GM23338 (cell line): ENCODE measurements at regions not wholly inside any gene's neighbourhood (a gene's known extent, or its start where the extent isn't known, plus 50 kb on each side); places are given as distances from the start of the nearest gene placed in this dataset.

Experiments
- ATAC-seq: fragments of 200-7000 bp; cut with Tn5 transposase; 3 replicates; pipeline ENCODE4 v1.9.1; 2020
- DNase-seq: peaks from one replicate; pipeline ENCODE4 v3.0.0-alpha.2; 2015; ENCODE audit warnings: low spot score
- H2AFZ ChIP-seq: fragments of 200-600 bp; sonication (generic); 2 replicates; pipeline ENCODE4 v1.8.0; 2016; ENCODE audit warnings: antibody characterized with exemption, mild to moderate bottlenecking, moderate library complexity
- H3F3A ChIP-seq: fragments of 200-600 bp; sonication (generic); replicated peaks from 2 replicates; pipeline ENCODE4 v1.8.0; 2017; ENCODE audit warnings: antibody characterized with exemption, mixed run types, low read depth
- H3K27ac ChIP-seq: fragments of 200-600 bp; sonication (generic); 2 replicates; pipeline ENCODE4 v1.6.1; 2016; ENCODE audit warnings: low read depth
- H3K27me3 ChIP-seq: fragments of 200-600 bp; sonication (generic); 2 replicates; pipeline ENCODE4 v1.8.0; 2016; ENCODE audit warnings: mild to moderate bottlenecking, mixed run types, moderate library complexity; ENCODE audit not compliant: insufficient read depth
- H3K36me3 ChIP-seq: fragments of 200-600 bp; sonication (generic); 2 replicates; pipeline ENCODE4 v1.8.0; 2016; ENCODE audit warnings: mild to moderate bottlenecking; ENCODE audit not compliant: insufficient read depth
- H3K4me1 ChIP-seq: fragments of 200-600 bp; sonication (generic); 2 replicates; pipeline ENCODE4 v1.8.0; 2016; ENCODE audit warnings: mild to moderate bottlenecking, moderate library complexity; ENCODE audit not compliant: insufficient read depth
- H3K4me2 ChIP-seq: fragments of 200-600 bp; sonication (generic); 2 replicates; pipeline ENCODE4 v1.7.1; 2017; ENCODE audit warnings: mixed run types
- H3K4me3 ChIP-seq: fragments of 200-600 bp; sonication (generic); 2 replicates; pipeline ENCODE4 v1.6.1; 2016; ENCODE audit warnings: mixed run types
- H3K79me2 ChIP-seq: fragments of 200-600 bp; sonication (generic); replicated peaks from 2 replicates; pipeline ENCODE4 v1.8.0; 2017; ENCODE audit warnings: mild to moderate bottlenecking; ENCODE audit not compliant: insufficient read depth
- H3K9me2 ChIP-seq: fragments of 200-600 bp; sonication (generic); 2 replicates; pipeline ENCODE4 v1.8.0; 2017; ENCODE audit not compliant: insufficient read depth
- H4K20me1 ChIP-seq: fragments of 200-600 bp; sonication (generic); replicated peaks from 2 replicates; pipeline ENCODE4 v1.8.0; 2017; ENCODE audit warnings: mild to moderate bottlenecking; ENCODE audit not compliant: insufficient read depth
- H3K27ac Mint-ChIP-seq: 2 replicates; pipeline ENCODE4 v1.8.0; 2020; ENCODE audit warnings: inconsistent platforms, mild to moderate bottlenecking, moderate library complexity, mixed read lengths
- H3K27me3 Mint-ChIP-seq: 3 replicates; pipeline ENCODE4 v1.8.0; 2022; ENCODE audit warnings: low read depth, mild to moderate bottlenecking, moderate library complexity, mixed read lengths, inconsistent platforms; ENCODE audit not compliant: insufficient read depth, poor library complexity
- H3K36me3 Mint-ChIP-seq: 3 replicates; pipeline ENCODE4 v1.8.0; 2021; ENCODE audit warnings: low read depth, mild to moderate bottlenecking, inconsistent platforms, moderate library complexity, mixed read lengths
- H3K4me1 Mint-ChIP-seq: 3 replicates; pipeline ENCODE4 v1.8.0; 2020; ENCODE audit warnings: mild to moderate bottlenecking, inconsistent platforms, mixed read lengths
- H3K4me3 Mint-ChIP-seq: 3 replicates; pipeline ENCODE4 v1.8.0; 2021; ENCODE audit warnings: moderate library complexity, mild to moderate bottlenecking, inconsistent platforms, mixed read lengths
- H3K9me3 Mint-ChIP-seq: 3 replicates; pipeline ENCODE4 v1.8.0; 2020; ENCODE audit warnings: moderate library complexity, mild to moderate bottlenecking, inconsistent platforms, mixed read lengths
- CREB1 ChIP-seq: fragments of 250-450 bp; sonication (Bioruptor Pico); IDR thresholded peaks from 2 replicates; pipeline ENCODE4 v1.5.0; 2020; ENCODE audit warnings: low read depth, mild to moderate bottlenecking, moderate library complexity
- ETS1 ChIP-seq: IDR thresholded peaks from 2 replicates; pipeline ENCODE4 v1.6.1; 2016; ENCODE audit warnings: antibody characterized with exemption
- EZH2 ChIP-seq: fragments of 200-600 bp; sonication (generic); IDR thresholded peaks from one replicate; pipeline ENCODE4 v1.8.0; 2017; ENCODE audit warnings: antibody characterized with exemption, mild to moderate bottlenecking, low read depth; ENCODE audit not compliant: unreplicated experiment
- EZH2phosphoT487 ChIP-seq: fragments of 200-600 bp; sonication (generic); IDR thresholded peaks from one replicate; pipeline ENCODE4 v1.8.1; 2018; ENCODE audit warnings: antibody characterized with exemption; ENCODE audit not compliant: unreplicated experiment
- JUNB ChIP-seq: IDR thresholded peaks from one replicate; pipeline ENCODE4 v1.6.1; 2016; ENCODE audit warnings: antibody characterized with exemption; ENCODE audit not compliant: unreplicated experiment
- NANOG ChIP-seq: IDR thresholded peaks from 2 replicates; pipeline ENCODE4 v1.6.1; 2016; ENCODE audit warnings: antibody characterized with exemption, borderline replicate concordance
- POLR2AphosphoS5 ChIP-seq: IDR thresholded peaks from 2 replicates; pipeline ENCODE4 v1.6.1; 2016; ENCODE audit warnings: antibody characterized with exemption, low read depth
- REST ChIP-seq: IDR thresholded peaks from one replicate; pipeline ENCODE4 v1.6.1; 2018; ENCODE audit warnings: antibody characterized with exemption; ENCODE audit not compliant: unreplicated experiment
- STAT1 ChIP-seq: IDR thresholded peaks from one replicate; pipeline ENCODE4 v1.6.1; 2016; ENCODE audit warnings: antibody characterized with exemption; ENCODE audit not compliant: unreplicated experiment
- ZNF114 ChIP-seq: fragments of 250-450 bp; sonication (Bioruptor Pico); IDR thresholded peaks from 2 replicates; pipeline ENCODE4 v1.5.0; 2020; ENCODE audit warnings: mild to moderate bottlenecking, moderate library complexity
- ZNF331 ChIP-seq: fragments of 250-450 bp; sonication (Bioruptor Pico); IDR thresholded peaks from 2 replicates; pipeline ENCODE4 v1.5.0; 2020; ENCODE audit warnings: low read depth, mild to moderate bottlenecking, moderate library complexity
- TF ChIP-seq, protein P1 (sequence below), 2 experiments: fragments of 200-600 bp in 1 of 2; sonication (generic) in 1 of 2; conservative IDR thresholded peaks; 2 replicates each; pipeline versions ENCODE4 v1.5.1 to v1.6.1; 2016 to 2017; ENCODE audit warnings: antibody characterized with exemption in 2 of 2, low read depth in 2 of 2, mild to moderate bottlenecking in 2 of 2, moderate library complexity in 1 of 2
- TF ChIP-seq, protein P2 (sequence below): fragments of 250-450 bp; sonication (Bioruptor Pico); IDR thresholded peaks from 2 replicates; pipeline ENCODE4 v1.5.0; 2020; ENCODE audit warnings: mild to moderate bottlenecking, moderate library complexity

DNA sequence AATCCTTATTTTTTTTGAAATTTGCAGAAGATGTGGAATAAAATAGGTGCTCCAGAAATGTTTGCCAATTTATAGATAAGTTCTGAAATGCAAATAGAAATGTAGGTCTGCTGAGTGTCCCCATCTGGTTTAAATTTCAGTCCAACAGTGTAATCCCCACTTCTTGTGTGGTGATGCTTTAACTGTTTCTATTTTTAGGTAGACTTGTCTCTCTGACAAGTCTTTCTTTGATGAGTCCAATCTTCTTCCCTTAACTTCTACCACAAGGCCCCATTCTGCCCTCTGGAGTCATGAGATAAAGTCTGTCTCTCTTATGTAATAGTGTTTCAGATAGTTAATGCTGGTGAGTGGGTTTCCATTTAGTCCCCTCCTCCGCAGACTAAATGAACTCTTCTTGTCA, 390.4 kb downstream of the RFC3 start:
- Mint-ChIP-seq H3K4me3 (no peak overlapping the region), H3K9me3 (no peaks in the 10 kb centered on the region; the same call in 2 of the 3 replicates), H3K27me3 (peaks cover 1% of the 10 kb centered on the region), H3K4me1 (no peaks in the 10 kb centered on the region; the same call in 2 of the 3 replicates), H3K36me3 (no peaks in the 10 kb centered on the region; the same call in 2 of the 3 replicates), H3K27ac (no peak overlapping the region)
- Histone ChIP-seq H2AFZ (peak overlapping the region; percentile 25; the same call in 1 of the 2 replicates), H3K4me3 (no peak overlapping the region), H3K4me2 (no peak overlapping the region), H3K27me3 (no peaks in the 10 kb centered on the region), H4K20me1 (no peaks in the 10 kb centered on the region), H3K79me2 (no peaks in the 10 kb centered on the region), H3K4me1 (no peaks in the 10 kb centered on the region), H3F3A (no peaks in the 10 kb centered on the region), H3K36me3 (no peaks in the 10 kb centered on the region), H3K27ac (no peak overlapping the region), H3K9me2 (peaks cover 19% of the 10 kb centered on the region)
- DNase-seq (no peak), ATAC-seq (no peak)
- TF ChIP-seq ETS1 (no peak), EZH2 (no peak), REST (no peak), ZNF114 (CRISPR knock-in tag) (no peak), EZH2phosphoT487 (no peak), POLR2AphosphoS5 (no peak), STAT1 (no peak), JUNB (no peak), ZNF331 (CRISPR knock-in tag) (no peak), NANOG (no peak), CREB1 (CRISPR knock-in tag) (no peak)
- TF ChIP-seq, protein P1, sequence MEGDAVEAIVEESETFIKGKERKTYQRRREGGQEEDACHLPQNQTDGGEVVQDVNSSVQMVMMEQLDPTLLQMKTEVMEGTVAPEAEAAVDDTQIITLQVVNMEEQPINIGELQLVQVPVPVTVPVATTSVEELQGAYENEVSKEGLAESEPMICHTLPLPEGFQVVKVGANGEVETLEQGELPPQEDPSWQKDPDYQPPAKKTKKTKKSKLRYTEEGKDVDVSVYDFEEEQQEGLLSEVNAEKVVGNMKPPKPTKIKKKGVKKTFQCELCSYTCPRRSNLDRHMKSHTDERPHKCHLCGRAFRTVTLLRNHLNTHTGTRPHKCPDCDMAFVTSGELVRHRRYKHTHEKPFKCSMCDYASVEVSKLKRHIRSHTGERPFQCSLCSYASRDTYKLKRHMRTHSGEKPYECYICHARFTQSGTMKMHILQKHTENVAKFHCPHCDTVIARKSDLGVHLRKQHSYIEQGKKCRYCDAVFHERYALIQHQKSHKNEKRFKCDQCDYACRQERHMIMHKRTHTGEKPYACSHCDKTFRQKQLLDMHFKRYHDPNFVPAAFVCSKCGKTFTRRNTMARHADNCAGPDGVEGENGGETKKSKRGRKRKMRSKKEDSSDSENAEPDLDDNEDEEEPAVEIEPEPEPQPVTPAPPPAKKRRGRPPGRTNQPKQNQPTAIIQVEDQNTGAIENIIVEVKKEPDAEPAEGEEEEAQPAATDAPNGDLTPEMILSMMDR (conservative IDR thresholded peaks at IDR 0.05; ENCODE audit: low read depth in 2 of 2), result no peak
- TF ChIP-seq, protein P2, sequence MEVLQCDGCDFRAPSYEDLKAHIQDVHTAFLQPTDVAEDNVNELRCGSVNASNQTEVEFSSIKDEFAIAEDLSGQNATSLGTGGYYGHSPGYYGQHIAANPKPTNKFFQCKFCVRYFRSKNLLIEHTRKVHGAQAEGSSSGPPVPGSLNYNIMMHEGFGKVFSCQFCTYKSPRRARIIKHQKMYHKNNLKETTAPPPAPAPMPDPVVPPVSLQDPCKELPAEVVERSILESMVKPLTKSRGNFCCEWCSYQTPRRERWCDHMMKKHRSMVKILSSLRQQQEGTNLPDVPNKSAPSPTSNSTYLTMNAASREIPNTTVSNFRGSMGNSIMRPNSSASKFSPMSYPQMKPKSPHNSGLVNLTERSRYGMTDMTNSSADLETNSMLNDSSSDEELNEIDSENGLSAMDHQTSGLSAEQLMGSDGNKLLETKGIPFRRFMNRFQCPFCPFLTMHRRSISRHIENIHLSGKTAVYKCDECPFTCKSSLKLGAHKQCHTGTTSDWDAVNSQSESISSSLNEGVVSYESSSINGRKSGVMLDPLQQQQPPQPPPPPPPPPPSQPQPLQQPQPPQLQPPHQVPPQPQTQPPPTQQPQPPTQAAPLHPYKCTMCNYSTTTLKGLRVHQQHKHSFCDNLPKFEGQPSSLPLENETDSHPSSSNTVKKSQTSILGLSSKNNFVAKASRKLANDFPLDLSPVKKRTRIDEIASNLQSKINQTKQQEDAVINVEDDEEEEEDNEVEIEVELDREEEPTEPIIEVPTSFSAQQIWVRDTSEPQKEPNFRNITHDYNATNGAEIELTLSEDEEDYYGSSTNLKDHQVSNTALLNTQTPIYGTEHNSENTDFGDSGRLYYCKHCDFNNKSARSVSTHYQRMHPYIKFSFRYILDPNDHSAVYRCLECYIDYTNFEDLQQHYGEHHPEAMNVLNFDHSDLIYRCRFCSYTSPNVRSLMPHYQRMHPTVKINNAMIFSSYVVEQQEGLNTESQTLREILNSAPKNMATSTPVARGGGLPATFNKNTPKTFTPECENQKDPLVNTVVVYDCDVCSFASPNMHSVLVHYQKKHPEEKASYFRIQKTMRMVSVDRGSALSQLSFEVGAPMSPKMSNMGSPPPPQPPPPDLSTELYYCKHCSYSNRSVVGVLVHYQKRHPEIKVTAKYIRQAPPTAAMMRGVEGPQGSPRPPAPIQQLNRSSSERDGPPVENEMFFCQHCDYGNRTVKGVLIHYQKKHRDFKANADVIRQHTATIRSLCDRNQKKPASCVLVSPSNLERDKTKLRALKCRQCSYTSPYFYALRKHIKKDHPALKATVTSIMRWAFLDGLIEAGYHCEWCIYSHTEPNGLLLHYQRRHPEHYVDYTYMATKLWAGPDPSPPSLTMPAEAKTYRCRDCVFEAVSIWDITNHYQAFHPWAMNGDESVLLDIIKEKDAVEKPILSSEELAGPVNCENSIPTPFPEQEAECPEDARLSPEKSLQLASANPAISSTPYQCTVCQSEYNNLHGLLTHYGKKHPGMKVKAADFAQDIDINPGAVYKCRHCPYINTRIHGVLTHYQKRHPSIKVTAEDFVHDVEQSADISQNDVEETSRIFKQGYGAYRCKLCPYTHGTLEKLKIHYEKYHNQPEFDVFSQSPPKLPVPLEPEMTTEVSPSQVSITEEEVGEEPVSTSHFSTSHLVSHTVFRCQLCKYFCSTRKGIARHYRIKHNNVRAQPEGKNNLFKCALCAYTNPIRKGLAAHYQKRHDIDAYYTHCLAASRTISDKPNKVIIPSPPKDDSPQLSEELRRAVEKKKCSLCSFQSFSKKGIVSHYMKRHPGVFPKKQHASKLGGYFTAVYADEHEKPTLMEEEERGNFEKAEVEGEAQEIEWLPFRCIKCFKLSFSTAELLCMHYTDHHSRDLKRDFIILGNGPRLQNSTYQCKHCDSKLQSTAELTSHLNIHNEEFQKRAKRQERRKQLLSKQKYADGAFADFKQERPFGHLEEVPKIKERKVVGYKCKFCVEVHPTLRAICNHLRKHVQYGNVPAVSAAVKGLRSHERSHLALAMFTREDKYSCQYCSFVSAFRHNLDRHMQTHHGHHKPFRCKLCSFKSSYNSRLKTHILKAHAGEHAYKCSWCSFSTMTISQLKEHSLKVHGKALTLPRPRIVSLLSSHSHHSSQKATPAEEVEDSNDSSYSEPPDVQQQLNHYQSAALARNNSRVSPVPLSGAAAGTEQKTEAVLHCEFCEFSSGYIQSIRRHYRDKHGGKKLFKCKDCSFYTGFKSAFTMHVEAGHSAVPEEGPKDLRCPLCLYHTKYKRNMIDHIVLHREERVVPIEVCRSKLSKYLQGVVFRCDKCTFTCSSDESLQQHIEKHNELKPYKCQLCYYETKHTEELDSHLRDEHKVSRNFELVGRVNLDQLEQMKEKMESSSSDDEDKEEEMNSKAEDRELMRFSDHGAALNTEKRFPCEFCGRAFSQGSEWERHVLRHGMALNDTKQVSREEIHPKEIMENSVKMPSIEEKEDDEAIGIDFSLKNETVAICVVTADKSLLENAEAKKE (CRISPR knock-in tag), result no peak
